Spleen (tissue), 7 donors: ENCODE measurements at regions not wholly inside any gene's neighbourhood (a gene's known extent, or its start where the extent isn't known, plus 50 kb on each side); places are given as distances from the start of the nearest gene placed in this dataset.

Experiments used
- POLR2A ChIP-seq, 3 donors: fragments of 450-650 bp; IDR thresholded peaks; one replicate each; pipeline ENCODE4 v1.5.1; 2017; ENCODE audit warnings: antibody characterized with exemption in 3 of 3, mild to moderate bottlenecking in 1 of 3
- TF ChIP-seq, protein P1 (sequence below), 11 experiments: fragments of 200-600 bp in 7 of 11; fragments of 450-650 bp in 4 of 11; sonication (generic) in 4 of 11; IDR thresholded peaks in 8 of 11; conservative IDR thresholded peaks in 3 of 11; 1 replicate in 7 of 11; 2 replicates in 4 of 11; pipeline versions ENCODE4 v1.4.0 to v1.8.0; 2016 to 2021; ENCODE audit warnings: antibody characterized with exemption in 11 of 11, inconsistent platforms in 4 of 11, mild to moderate bottlenecking in 1 of 11
- donor health status: DM: no; HTN: no; CAD: no; lungs with moderate emphysema.
- donor health status: DM: no; HTN: no; CAD: no.
- donor health status: DM: no; HTN: no; CAD: no.

DNA sequence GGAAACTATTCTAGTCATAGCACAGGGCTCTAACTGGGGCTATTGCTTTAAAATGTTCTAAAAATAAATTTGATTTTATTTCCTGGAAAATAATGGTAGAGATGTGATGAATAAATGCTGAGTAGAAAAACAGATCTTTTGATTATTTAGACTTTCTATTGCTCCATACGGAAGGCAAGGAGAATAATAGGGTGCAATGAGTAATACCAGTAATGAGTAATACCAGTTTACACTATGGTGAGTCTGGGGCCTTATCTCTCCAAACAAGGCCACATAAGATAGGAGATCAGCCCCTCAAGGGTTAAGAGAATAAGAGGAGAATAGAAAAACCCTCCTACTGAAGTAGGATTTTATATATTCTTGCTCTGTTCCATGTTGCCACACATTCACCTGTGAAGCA lies 390.4 kb downstream of the KLF5 start:
- no peak for TF ChIP-seq POLR2A (IDR thresholded peaks at IDR 0.05)
- TF ChIP-seq, protein P1, sequence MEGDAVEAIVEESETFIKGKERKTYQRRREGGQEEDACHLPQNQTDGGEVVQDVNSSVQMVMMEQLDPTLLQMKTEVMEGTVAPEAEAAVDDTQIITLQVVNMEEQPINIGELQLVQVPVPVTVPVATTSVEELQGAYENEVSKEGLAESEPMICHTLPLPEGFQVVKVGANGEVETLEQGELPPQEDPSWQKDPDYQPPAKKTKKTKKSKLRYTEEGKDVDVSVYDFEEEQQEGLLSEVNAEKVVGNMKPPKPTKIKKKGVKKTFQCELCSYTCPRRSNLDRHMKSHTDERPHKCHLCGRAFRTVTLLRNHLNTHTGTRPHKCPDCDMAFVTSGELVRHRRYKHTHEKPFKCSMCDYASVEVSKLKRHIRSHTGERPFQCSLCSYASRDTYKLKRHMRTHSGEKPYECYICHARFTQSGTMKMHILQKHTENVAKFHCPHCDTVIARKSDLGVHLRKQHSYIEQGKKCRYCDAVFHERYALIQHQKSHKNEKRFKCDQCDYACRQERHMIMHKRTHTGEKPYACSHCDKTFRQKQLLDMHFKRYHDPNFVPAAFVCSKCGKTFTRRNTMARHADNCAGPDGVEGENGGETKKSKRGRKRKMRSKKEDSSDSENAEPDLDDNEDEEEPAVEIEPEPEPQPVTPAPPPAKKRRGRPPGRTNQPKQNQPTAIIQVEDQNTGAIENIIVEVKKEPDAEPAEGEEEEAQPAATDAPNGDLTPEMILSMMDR (IDR thresholded peaks at IDR 0.05 in 8 of 11, conservative IDR thresholded peaks at IDR 0.05 in 3 of 11), result no peak
